Amniotic epithelial cell (primary cell): ENCODE measurements at regions not wholly inside any gene's neighbourhood (a gene's known extent, or its start where the extent isn't known, plus 50 kb on each side); places are given as distances from the start of the nearest gene placed in this dataset.
A peak's percentile ranks its signal among the peaks of the same experiment; 100 is the strongest.
"Not testable (repeated sequence)": the region's sequence is repeated elsewhere in the genome, so short reads cannot be mapped to it uniquely, and the experiment has no call there.

Experiments
- DNase-seq: peaks from one replicate; pipeline ENCODE4 v3.0.0-alpha.2; 2010; ENCODE audit warnings: low read depth

DNA sequence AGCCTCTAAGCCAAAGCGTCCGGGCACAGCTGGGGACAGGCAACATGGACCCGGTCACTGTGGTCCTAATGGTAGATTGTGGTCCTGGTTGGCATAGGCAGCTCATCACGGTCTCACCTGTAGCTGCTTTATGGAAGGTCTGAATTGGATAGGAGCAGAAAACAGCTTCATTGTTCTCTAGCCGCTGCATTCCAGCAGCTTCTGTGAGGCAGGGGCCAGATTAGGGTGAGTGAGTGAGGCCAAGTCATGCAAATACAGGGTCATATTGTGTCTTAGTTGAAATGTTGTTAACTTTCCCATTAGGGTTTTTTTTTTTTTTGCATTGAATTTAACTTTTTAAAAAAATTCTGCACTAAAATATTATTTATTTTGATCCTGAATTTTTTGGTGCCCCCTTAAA lies 105.4 kb upstream of the SULF2 start:
- not testable (repeated sequence) for DNase-seq

DNA sequence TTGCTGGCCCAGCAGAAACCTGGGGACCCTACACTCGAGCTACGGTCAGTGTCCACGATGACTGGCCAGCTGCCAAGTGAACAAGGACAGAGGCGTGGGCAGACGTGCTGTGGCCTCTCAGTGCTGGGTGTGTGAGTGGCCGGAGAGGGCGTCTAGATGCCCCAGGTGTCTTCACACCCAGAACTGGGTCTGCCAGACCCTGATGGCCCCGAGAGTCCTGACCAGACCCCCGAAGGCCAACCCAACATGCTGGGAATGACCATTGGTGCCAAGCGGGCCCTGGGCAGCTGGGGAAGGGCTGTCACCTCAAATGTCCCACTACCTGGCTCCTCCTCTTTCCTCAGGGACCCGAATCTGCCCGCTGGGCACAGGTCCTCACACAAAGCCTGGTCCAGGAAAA lies 104.5 kb upstream of the SULF2 start:
- not testable (repeated sequence) for DNase-seq

DNA sequence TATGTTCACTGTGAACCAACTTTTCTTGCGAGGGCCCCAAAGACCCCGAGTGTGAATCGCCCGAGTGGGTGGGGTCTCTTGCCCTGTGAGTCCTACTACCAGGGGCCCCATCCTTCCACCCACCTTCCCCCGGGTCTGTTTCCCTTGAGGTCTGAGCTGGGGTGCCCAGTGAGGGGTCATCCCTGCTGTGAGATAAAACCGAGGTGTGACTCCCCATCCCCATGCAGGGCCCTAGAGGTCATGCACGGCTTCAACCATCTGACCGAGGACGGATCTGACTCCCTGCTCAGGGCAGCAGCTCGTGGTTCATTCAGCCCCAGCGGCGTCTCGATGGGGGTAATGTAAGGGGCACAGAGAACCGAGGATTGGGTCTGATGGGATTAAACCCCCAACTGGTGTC lies 103.1 kb upstream of the SULF2 start:
- no peak for DNase-seq

DNA sequence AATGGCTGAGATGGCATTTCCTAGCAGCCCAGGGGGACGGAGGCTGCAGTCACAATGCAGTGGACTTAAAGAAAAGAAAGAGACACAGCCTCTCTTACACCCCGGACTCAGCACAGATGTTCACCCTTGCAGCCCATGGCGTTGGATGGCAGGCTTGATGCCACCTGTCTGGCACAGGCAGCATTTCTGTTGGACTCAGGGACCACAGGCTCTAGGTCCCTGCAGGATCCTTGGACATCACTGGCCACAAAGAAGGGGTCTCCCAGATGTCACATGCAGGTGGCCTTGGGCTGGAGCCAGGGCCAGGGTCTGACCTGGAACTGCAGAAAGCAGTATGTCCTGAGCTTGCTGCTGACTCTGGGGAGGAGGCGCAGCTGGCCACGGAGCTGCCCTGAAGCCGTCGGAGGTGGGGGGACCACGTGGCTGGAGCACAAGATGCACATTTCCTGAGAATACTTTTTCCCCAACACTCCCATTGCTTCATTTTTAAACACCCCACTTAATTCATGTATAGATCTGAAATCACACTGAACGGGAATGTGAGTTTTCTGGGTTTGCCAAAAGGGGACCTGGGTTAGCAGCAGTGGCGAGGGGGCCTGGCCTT lies 102.3 kb upstream of the SULF2 start:
- DNase-seq, result no peak

DNA sequence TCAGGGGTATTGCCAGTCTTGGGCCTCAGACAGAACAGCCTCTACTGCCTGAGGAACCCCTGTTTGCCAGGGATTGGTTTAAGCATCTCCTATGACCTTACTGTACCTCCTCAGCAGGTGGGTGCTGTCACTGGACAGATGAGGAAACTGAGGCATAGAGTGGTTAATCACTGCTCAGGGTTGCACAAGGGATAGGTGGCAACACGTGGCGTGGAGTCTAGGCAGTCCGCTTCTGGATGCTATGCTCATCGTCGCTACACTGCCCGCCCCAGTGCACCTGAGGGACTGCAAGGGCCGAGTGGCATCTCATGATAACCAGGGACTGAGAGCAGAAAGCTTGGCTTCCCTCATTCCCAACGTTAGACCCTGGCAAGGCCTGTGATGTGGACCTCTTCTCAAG lies 101.8 kb upstream of the SULF2 start:
- DNase-seq, result no peak

DNA sequence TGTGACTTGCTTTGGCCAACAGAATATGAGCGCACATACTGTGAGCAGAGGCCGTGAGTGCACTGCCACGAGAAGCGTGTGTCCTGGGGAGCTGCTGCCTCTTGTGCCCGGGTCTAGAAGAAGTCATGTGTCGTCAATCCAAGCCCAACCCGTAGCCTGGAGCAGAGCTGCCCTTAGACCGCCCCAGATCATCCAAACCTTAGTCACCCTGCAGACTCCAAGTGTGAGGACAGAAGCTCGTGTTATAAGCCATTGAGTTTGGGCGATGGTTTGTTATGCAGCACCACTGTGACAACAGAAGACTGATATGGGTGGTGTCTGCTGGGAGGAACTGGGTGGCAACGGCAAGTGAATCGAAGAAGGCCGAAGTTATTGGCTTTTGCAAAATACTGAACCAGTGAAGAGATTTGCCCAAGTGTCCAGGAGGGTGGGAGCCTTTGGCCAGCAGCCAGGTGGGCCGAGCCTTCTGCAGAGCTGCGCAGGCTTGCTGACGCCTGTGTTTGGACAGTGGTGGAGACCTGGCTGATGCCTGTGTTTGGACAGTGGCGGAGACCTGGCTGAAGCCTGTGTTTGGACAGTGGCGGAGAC lies 101.3 kb upstream of the SULF2 start:
- no peak for DNase-seq

DNA sequence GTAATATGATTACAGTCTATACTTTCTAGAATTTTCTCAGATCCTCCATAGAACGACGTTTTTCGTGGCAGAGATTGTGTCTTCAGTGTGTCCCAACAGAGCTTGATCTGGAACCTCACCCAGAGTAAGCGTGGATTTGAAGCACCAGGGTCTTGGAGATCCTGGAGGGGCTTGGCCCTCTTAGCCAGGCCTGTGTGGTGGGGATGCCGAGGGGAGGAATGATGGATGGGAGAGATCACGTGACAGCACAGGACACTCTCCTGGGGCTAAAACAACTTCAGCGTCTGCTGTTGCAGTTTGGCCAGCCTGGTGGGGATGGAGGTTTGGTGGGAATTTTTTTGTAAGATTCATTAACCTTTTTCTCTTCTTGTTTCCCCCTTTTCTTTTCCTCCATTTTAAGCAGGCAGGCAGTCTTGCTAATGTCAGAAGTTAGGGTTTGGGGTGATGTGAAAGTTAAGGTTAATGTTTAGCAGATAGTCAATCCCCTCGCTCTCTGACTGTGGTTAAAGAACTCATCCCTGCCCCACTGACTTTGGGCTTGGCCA lies 100.7 kb upstream of the SULF2 start:
- no peak for DNase-seq

DNA sequence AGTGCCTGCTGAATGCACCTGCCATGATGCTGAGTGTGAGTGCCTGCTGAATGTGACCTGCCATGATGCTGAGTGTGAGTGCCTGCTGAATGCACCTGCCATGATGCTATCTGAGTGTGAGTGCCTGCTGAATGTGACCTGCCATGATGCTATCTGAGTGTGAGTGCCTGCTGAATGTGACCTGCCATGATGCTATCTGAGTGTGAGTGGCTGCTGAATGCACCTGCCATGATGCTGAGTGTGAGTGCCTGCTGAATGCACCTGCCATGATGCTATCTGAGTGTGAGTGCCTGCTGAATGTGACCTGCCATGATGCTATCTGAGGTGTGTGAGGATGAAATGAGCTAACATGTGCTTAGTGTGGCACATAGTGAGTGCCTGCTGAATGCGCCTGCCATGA lies 98.7 kb upstream of the SULF2 start:
- not testable (repeated sequence) for DNase-seq

DNA sequence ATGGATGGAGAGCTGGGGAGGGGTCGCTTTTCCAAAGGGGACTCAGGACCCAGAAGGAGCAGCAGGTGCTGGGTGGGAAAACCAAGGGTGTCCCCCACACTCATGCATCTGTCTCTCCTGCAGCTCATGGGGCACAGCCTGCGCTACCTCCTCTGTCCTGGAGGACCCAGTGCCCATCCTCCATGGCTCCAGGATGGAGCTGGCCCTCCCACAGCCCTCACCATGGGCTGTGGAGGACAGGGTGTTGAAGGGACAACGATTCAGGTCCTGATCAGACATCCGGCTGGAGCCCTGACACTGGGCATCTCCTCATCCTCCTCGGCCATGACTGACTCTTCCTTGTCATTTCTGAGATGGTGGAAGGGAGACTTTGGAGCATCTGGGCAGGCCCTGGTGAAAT lies 97.9 kb upstream of the SULF2 start:
- DNase-seq, result no peak

DNA sequence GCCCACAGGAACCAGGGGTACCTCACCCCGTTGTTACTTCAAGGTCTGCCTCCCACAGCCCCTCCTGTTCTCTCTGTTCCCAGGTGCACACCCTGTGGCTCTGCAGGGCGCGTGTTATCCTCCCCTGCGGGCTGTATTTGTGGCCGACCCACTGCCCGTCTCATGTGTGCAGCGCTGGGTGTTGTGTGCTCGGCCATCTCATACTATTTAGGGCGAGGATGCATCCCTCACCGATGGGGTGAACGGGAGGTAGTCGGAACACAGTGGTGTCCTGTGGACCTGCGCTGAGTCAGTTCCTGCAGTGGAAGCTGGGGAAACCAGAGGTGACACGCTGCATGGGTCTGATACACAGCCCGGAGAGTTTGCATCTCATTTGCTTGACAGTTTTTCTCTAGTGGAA lies 94.5 kb upstream of the SULF2 start:
- DNase-seq, result no peak

DNA sequence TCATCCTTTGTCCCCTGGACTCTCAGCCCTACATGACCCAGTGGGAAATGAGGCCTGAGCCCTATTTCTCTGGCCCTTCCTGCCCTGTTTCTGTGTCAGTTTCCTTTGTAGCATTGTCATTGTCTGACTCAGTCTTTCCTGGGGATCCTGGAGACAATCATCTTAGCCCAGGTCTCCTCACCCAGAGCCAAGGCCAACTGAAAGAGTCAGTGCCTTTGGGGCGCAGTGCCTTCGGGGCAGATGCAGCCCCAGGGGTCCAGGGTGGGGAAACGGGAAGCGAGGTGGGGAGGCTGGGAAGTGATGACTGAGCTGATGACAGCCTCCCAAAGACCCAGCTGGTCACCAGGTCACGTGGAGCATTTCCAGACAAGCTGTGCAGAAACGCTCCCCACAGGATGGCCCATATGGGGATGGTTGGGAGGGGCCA lies 93.3 kb upstream of the SULF2 start:
- no peak for DNase-seq

DNA sequence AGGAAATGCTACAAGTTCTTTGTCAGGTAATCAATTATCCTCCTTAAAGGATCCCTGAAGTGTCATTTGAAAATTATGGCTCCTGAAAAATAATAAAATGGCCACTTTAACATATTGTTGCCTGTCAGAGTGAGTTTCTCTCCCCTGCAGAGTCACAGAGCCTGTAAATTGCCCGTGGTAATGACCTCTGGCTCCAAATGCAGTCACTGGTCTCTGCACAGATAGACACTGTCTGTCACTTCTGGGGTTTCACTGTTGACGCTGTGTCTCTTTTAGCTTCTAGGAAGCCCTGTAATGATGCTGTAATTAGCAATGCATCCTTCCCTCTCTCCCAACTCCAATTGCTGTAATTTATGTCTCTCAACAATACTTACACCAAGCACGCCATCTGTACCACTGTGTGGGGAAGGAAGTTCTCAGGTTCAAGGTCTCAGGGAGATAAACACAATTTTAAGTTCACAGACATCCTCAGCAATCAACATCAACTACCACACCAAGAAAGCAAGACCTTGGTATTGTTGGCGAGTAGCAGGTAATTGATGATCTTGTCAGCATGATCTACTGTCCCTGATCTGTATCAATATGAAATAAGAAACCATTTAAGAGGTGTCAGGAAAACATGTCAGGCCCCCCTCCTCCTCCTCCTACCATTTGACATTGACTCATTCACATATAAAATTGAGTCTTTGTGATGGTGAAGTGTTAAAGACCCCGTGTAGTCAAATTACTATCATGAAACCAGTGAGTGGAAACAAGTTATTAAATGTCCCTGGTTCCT lies 91.2 kb upstream of the SULF2 start:
- DNase-seq, result no peak

DNA sequence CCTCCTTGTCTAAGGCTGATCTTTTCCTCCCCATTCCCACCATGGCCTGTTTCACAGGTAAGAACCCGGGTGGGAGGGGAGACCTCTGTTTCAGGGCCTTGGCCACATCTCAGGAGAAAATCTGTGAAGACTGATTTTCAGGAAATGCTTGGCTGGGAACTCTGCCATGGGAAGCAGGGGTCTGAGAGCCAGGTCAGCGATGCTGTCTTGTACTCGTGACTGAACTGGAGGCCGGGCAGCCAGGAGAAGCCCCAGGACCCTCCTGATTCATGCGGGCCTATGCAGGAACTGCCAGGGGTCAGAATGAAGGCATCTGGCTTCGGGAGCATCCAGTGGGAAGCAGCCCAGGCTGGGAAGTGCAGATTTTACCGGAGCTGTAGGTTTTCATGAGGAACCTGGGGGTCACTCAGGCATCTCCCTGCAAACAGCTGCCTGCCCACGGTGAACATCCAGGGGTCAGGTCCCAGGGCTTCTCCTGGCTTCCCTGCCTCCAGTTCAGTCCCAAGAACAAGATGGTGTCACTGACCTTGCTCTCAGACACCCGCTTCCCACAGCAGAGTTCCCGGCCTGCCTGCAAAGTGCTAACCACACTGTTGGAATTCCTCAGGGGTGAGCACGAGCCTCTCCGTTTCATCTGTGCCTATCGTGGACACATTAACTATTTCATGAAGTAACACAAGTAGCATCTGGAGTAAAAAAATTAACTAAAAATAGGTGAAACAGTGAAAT lies 90.2 kb upstream of the SULF2 start:
- peak; percentile 43 for DNase-seq

DNA sequence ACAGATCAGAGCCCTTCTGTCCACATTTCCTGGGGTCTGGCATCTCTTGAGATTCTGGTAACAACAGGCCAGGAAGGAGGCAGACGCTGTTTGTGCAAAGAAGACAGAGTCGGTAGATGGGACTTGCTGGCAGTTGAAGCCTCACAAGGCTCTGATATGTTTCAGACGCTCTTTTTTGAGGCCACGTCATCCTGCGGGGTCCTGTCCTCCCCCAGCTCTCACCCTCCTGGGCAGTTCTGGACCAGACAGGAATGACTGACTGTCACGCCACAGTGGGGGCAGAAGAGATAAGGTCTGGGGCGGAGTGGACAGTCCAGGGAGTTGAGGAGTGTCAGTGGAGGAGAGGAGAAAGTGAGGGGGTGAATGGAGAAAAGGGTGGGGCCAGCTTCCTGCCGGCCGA lies 87.1 kb upstream of the SULF2 start:
- peak; percentile 73 for DNase-seq

DNA sequence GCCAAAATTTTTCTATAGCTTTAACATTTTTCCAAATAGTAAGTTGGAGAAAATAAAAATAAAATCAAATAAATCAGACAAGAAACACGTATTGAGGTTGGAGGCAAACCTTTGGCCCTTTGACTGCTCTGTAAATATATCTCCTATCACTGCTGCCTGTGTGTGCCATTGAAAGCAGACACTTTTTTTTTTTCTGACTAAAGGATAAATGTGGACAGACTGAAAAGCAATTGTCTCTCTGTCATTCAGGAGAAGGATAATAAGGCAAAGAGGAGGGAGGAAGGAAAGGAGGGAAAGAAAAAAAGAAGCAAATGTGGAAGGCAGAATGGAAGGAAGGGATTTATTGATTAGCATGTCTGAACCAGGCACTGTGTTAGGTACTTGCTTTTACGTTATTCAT lies 85.2 kb upstream of the SULF2 start:
- DNase-seq, result no peak

DNA sequence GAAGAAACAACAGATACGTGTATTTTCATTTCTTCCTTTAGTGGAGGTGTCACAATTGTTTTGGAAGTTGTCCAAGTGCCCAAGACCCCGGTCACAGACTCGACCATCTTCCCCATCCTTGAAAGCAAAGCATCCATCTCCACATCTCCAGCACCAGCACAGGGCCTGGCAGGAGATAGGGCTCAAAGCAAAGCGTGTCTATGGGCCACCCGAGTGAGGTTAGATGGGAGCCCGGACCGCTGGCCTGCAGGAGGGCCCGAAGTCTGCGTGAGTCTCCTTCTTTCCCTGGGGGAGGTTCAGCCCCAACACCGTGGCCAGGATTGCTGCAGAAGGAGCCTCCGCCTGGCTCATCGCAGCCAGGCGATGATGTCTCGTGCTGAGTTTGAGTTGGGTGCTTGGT lies 83.5 kb upstream of the SULF2 start:
- DNase-seq, result no peak

DNA sequence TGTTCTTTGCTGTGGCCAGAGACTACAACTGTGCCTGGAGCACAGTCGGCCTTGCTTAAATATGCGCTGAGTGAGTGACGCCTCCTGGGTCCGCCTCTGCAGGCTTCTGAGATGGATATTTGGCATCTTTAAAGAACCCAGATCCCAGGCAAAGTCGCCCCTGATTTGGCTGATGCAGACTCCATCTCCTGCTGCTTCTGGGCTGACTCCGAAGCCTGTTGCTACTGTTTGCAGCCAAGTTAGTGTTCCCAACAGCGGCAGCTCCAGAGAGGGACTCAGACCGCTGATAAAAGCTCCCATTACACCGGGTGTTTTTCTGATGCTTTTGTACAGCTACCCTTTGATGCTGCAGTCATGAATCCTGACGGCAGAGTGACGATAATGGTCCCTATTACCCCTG lies 83.0 kb upstream of the SULF2 start:
- DNase-seq, result no peak

DNA sequence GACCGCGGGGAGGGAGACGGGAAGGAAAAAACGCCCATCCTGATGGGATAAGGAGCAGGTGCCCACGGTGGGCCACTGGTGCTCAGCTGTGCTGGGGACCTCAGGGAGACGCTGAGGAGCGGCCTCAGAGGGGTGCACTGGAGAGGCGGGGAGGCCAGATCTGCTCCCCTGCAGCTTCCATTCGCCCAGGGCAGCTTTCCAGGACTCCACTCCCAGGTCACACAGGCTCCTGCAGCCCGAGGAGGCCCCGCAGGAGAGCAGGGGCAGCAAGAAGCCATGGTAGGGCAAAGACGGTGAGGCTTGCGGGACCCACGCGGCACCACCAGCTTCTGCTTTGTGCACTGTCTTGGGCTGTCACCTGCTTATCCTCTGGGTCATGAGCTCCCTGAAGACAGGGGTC lies 82.5 kb upstream of the SULF2 start:
- DNase-seq, result no peak

DNA sequence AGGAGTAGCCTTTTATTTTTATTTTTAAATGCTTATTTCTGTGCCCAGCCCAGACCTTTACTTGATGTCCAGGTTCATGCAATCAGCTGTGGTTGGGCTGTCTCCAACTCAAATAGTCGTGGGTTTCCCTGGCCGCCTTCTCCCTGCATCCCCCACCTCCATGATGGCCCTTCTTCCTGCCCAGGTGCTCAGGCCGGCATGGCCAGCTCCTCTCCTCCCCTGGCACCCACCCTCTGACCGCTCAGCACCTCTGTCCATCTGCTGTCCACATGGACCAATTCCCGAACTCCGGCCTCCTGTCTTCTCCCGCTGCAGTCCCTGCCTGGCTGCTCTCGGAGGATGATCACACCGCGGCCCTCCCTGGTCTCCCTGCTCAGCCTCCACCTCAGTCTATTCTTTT lies 81.2 kb upstream of the SULF2 start:
- no peak for DNase-seq

DNA sequence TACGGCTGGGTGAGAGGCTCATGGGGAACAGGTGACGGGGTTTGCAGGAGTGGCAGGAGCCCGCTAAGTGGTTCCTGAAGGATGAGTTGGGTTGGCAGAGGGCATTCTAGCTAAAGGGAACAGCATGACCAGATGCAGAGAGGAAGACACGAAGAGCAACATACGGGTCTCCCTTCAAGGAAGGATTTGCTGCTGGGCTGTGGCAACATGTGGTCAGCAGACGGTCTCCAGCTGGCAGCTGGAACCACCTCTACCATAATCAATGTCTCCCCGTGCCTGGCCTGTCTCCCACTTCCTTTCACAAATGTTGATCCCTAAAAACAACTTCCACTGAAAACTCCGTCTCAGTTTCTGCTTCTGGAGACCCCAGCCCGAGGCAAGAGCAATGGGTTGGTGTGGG lies 80.6 kb upstream of the SULF2 start:
- DNase-seq, result no peak

DNA sequence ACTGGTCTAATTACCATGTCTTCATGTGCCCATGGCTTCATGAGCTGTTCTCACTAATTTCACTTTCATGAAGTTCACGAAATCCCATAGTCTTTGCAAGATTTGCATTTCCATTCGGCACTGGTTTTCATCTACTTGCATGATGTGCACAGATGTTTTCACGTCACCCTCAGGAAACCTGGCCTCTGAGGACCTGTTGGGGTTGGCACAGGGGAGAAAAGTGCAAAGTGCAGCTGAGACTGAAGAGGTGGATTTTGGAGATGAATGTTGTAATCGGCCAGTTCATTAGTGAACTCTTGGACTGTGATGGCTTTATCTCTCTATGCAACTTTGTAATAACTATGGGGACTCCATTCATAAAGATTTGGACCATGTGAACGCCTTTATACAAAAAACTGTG lies 80.2 kb upstream of the SULF2 start:
- DNase-seq, result no peak

DNA sequence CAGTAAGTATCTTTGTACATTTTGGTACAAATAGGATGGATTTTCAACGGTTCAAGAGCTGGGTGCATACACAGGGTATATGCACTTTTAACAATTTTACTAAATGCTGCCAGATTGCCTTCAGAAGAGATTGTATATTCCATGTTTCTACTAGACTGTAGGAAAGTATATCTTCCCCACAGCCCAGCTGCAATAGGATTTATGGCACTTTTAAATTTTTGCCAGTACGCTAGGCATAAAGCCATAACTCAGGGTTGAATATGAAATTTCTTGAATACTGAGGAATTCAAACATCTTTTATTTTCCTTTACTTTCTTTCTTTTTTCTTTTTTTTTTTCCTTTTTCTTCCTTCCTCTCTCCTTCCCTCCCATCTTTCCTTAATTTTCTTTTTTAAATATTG lies 78.7 kb upstream of the SULF2 start:
- no peak for DNase-seq
